Stimulated activated CD8-positive, alpha-beta memory T cell treated with anti-CD3 and anti-CD28 coated beads, Interleukin-15, amount 100 ng/mL, for 48 hours (primary cell): ENCODE measurements at regions not wholly inside any gene's neighbourhood (a gene's known extent, or its start where the extent isn't known, plus 50 kb on each side); places are given as distances from the start of the nearest gene placed in this dataset.
"Not testable (repeated sequence)": the region's sequence is repeated elsewhere in the genome, so short reads cannot be mapped to it uniquely, and the experiment has no call there.

Experiments
- DNase-seq, 2 donors: peaks; one replicate each; pipeline ENCODE4 v3.0.0-alpha.2; 2020; ENCODE audit warnings: low read depth in 2 of 2

DNA sequence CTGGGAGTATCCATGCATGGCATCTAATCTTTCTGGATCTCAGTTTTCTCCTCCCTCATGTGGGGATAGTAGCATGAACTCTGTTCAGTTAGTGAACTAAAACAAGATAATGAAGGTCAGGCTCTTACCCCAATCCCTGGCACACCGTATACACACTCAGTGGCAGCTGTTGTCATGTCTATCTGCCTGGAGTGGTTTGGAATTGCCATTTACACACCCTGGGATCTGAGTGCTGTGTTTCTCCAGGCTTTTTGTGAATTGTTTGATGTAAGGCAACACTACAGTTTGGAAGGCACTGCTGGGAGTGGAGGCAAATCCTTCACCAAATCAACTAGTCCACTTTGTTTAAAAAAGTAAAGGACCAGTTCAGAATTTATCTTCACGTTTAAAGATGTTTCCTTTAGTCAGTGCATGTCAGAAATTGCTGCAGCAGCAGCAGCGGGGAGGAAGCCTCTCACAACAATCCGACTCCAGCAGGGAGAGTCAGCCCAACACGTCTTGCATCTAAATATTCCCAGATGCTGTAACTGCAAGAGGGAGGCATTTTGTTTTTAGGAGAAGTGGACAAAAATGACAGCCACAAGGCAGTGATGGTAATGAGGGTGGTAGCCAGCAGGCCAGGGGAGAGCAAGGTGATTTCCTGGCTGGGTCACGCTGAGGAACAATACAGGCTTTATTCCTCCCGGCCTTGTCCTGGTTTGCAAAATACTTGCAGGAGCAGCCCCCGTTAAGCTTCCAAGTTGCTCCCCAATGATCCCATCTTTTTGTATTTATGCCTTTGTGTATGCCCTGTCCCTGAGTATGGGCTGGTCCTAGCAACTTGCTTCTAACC is 128.5 kb upstream of the LRIG1 start:
- DNase-seq, result no peak

GRCh38 chr3:66629982-66630368 is 129.2 kb upstream of the LRIG1 start:
- no peak for DNase-seq

DNA sequence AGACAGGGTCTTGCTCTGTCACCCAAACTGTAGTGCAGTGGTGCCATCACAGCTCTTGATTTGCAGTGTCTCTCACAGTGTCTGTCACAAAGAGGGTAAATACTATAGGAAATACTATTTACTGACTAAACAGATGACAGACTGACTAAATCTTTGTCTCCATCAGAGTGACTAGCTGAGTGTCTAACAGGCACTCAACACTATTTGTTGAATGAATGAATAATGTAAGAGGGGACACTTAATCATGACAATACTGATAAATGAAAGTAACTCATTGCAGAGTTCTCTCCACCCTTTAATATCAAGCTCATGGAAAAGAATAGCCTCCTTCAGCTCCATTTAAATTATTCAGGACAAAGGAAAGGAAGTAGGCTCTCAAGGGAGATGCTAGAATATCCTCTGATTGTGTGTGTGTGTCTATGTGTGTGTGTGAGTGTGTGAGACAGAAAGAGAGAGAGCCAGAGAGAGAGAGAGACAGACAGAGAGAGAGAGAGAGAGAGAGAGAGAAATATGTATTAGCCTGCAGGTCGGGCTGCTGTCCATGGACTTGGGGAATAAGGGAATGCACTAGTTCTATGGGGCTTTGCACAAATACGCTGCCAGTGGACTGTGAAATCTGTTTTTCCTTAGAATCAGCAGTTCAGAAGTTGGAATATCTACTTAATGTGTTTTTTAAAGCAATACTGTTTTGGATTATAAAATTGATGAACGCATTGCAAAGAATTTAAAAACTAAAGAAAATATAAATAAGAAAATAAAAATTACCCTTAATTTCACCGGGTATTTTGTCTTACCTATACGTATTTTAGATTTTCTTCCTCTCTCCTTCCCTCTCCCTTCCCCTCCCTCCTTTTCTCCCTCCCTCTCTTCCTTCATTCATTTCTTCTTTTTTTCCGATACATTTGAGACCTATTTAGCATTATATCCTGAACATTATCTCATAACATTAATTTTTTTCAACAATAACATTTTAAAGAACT is 132.9 kb upstream of the LRIG1 start:
- no peak for DNase-seq

- DNase-seq, result no peak
Measured at GRCh38 chr3:66638717-66639116, 137.9 kb upstream of the LRIG1 start.

DNA sequence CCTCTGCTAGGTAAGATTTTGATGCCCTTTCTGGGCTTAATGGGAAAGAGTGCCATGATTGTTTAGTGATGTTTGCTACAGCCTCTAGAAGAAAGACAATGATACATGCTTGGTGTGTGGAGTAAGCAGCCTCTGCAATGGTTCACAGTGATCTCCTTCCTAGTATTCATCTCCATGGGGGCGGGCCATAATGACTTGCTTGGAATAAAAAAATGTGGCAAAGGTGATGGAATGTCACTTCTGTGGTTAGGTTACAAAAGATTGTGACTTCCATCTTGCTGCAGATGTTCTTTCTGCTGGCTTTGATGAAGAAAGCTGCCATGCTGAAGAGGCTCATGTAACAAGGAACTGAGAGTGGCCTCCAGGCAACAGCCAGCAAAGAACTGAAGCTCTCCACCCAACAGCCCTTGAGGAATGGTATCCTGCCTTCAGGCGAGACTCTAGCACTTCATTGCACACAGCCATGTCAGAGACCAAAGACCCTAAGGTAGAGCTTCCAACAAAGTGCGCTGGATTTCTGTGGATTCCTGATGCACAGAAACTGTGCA is 139.1 kb upstream of the LRIG1 start:
- DNase-seq, result no peak

DNA sequence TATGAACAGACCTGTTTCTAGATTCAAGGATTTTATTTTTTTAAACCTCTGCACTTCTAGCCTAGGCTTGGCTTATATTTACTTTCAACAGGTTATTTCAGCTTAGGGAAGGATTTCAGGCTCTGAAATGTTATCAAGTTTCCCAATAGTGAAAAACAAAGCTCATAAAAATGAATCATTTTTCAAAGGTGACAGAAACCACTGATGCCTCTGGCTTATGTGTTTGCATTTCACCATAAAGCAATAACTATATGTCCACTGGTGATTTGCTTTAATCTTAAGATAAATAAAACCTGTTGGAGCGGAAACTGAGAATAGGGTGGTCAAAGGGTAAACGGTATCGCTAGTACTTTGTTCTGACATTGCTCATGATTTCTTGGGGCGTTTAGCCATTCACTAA is 141.2 kb upstream of the LRIG1 start:
- DNase-seq, result no peak

GRCh38 chr3:66642484-66642883 is 141.7 kb upstream of the LRIG1 start:
- no peak for DNase-seq

GRCh38 chr3:66644549-66644948 is 143.7 kb upstream of the LRIG1 start:
- DNase-seq, result no peak

GRCh38 chr3:66648975-66649374 is 148.2 kb upstream of the LRIG1 start:
- no peak for DNase-seq

- DNase-seq, result not testable (repeated sequence)
Measured at GRCh38 chr3:66651520-66651919, 150.7 kb upstream of the LRIG1 start.

- not testable (repeated sequence) for DNase-seq
Measured at GRCh38 chr3:66652100-66652499, 151.3 kb upstream of the LRIG1 start.

DNA sequence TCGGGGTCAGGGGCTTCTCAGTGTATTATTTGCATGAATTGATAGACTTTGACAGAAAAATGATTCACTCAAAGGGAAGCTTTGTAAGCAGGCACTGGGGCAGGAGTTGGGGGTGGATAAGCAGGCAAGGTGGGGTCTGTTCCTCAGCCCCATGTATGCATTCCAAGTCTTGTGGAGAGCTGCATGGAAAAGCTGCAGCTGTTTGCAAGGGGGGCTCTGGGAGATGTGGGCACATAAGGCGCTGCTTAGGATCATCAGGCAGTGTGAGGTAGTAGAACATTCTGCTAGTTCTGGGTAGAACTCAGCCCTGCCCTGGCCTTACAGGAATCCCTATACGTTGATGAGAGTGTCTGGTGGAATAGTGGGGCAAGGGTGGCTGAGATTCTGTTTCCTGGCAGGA is 154.2 kb upstream of the LRIG1 start:
- DNase-seq, result no peak

- no peak for DNase-seq
Measured at GRCh38 chr3:66655671-66656070, 154.8 kb upstream of the LRIG1 start.

DNA sequence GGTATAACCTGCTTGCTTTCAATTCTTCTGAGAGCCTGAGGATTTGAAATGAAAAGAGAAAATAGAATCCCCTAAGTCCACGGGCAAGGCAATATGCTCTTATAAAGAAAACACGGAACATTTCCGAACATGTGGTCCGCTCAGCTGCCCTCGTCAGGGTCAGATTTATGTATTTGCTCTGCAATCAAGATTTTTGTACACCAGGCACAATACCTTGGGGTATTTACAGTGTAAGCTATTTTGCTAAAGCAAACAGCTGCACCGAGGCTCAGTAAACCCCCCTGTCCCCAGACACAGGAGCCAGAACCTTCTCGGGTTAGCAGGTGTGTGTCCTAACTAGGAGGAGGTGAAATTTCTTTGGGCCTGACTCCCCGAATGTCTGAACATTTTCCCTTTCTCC is 155.8 kb upstream of the LRIG1 start:
- DNase-seq, result no peak

DNA sequence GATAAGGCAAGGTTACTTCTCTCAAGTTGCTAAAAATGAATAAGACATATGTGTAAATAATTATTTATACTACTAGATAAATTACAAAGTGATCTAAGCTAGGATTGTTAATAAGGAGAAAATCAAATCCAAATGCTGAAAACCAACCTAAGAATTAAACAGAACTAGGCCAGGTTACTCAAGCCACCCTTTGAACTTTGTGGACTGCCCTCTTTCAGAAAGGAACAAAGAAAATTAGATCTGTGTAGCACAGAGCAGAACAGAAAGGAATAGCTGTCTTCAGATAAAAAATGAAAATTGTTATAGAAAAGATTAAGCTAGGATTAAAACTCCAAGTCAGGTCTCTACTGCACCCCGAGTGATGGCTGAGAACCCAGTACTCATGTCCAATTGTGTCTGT is 158.2 kb upstream of the LRIG1 start:
- DNase-seq, result no peak

DNA sequence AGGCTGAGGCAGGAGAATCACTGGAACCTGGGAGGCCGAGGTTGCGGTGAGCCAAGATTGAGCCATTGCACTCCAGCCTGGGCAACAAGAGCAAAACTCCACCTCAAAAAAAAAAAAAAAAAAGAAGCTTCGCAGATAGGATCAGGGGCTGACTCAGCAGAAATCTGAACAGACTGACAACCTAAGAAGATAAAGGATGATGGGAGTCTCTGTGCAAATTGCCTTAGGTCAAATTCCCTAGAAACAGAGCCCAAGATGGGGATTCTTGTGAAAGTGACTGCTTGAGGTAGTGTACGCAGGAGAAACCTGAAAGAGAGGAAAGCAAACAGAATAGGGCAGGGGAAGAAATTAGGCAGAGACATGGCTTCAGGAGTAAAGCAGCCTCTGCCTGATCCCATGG is 160.8 kb upstream of the LRIG1 start:
- DNase-seq, result no peak

DNA sequence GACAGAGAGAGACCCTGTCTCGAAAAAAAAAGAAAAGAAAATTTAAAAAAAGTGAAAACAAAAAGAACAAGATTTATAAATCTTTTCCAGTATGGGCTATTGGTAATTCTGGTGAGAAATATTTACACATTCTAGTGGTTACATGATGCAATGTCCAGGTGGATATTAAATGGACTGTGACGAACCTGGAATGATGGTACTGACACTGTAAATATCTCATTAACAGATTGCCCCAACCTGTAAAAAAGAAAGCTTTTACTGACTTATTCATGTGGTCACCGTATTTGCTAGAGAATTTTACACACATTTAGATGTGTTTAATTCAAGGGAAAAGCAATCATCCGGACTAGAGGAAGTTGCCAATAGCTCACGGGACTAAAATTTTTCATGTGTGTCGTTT is 162.1 kb upstream of the LRIG1 start:
- DNase-seq, result no peak

- no peak for DNase-seq
Measured at GRCh38 chr3:66665021-66665695, 164.3 kb upstream of the LRIG1 start.

- no peak for DNase-seq
Measured at GRCh38 chr3:66666362-66666761, 165.5 kb upstream of the LRIG1 start.

DNA sequence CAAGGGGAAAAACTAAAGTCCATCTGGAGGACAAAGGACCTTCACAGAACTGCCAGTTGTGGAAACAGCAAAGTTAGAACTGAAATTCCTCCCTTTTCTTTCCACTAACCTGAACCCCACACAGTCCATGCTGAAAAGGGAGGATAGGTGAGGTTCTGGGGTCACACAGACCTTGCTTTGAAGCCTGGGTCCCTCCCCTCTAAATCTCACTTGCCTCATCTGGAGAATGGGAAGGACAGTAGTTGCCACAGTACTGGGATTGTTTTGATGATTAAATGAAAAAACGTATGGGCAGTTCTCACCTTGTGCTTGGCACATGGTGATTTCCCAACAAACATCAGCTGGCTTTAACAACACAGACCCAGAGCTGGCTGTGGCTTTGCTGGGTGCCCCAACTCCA is 166.4 kb upstream of the LRIG1 start:
- no peak for DNase-seq

GRCh38 chr3:66671291-66671690 is 170.5 kb upstream of the LRIG1 start:
- no peak for DNase-seq

DNA sequence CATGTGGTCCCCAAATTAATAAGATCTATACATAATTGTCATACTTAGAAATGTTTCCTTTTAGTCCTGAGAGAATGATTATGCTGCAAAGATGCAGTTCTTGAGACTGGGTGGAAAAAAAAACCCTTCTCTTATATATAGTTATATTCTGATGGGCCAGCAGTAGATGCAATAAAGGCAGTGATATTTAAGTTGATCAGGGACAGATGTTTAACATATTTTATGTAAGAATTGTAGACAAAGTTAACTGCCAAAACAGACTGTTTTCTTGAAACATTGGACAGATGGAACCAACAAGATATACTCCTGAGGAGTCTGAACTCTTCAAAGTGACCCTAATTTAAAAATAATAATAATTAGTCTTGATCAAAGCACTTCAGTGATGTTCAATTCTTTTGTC is 172.0 kb upstream of the LRIG1 start:
- no peak for DNase-seq
